ENCODE measurements at regions not wholly inside any gene's neighbourhood (a gene's known extent, or its start where the extent isn't known, plus 50 kb on each side); places are given as distances from the start of the nearest gene placed in this dataset.
A peak's percentile ranks its signal among the peaks of the same experiment; 100 is the strongest.

DNA sequence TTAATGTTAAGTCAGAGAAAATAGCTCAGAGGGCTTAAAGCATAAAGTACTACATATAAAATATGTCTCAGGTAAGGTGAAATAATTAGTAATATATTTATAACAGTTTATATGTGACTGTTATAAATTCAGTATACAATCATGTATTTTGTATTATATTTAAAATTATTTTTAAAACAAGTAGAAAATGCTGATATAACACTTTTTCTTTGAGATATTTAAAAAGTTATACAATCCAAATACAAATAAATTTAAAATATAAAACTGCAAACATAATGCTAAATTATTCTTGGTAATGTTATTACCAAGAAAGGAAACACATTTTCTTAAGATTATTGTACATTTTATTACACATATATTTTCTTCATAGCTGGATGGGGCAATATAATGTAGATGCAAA lies 539.9 kb upstream of the CDH9 start:
- ATAC-seq (ENCODE audit: low read depth): no peak
- H3K9me3 ChIP-seq (ENCODE audit: severe bottlenecking): no peaks in the 10 kb centered on the region

GRCh38 chr5:27571681-27572080 lies 533.3 kb upstream of the CDH9 start:
- peaks cover 16% of the 10 kb centered on the region for H3K4me1 ChIP-seq (ENCODE audit: insufficient read depth, poor library complexity, severe bottlenecking)
- no peak for TF ChIP-seq CTCF (IDR thresholded peaks at IDR 0.05; ENCODE audit: poor library complexity, severe bottlenecking)
- H3K4me3 ChIP-seq (ENCODE audit: severe bottlenecking): no peak overlapping the region
- no peaks in the 10 kb centered on the region for H3K36me3 ChIP-seq (ENCODE audit: low read depth)
- no peak for ATAC-seq (ENCODE audit: low read depth)
- no peaks in the 10 kb centered on the region for H3K9me3 ChIP-seq (ENCODE audit: severe bottlenecking)
- H3K27me3 ChIP-seq (ENCODE audit: insufficient read depth, poor library complexity, severe bottlenecking): no peaks in the 10 kb centered on the region
- H3K27ac ChIP-seq (ENCODE audit: poor library complexity, severe bottlenecking): no peak overlapping the region
- no peak for DNase-seq (ENCODE audit: low spot score)

More for the DNA sequence above, 539.9 kb upstream of the CDH9 start:
- TF ChIP-seq CTCF (IDR thresholded peaks at IDR 0.05; ENCODE audit: poor library complexity, severe bottlenecking): no peak
- H3K27ac ChIP-seq (ENCODE audit: poor library complexity, severe bottlenecking): no peak overlapping the region
- peaks cover 7% of the 10 kb centered on the region for H3K4me1 ChIP-seq (ENCODE audit: insufficient read depth, poor library complexity, severe bottlenecking)
- no peaks in the 10 kb centered on the region for H3K27me3 ChIP-seq (ENCODE audit: insufficient read depth, poor library complexity, severe bottlenecking)
- no peak overlapping the region for H3K4me3 ChIP-seq (ENCODE audit: severe bottlenecking)
- no peaks in the 10 kb centered on the region for H3K36me3 ChIP-seq (ENCODE audit: low read depth)
- no peak for DNase-seq (ENCODE audit: low spot score)

DNA sequence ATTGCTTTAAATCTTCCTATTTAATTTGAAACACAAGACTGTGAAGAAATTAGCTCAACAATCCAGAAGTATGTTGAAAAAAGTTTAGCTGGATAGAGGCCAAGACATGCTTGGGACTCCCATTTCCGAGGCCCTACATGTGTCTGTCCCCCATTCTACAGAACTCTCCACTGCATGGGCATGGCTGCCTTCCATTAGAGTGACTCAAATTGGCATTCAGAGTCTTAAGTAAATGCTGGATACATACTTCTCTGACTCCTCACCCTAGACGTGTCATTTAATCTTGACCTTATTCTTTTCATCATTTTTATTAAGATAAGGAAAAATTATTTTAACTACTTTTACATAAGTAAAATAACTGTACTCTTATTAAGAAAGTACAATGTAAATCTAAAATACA lies 530.4 kb upstream of the CDH9 start:
- Histone ChIP-seq H3K27me3 (ENCODE audit: insufficient read depth, poor library complexity, severe bottlenecking) (no peaks in the 10 kb centered on the region), H3K27ac (ENCODE audit: poor library complexity, severe bottlenecking) (no peak overlapping the region), H3K4me3 (ENCODE audit: severe bottlenecking) (no peak overlapping the region), H3K36me3 (ENCODE audit: low read depth) (no peaks in the 10 kb centered on the region), H3K4me1 (ENCODE audit: insufficient read depth, poor library complexity, severe bottlenecking) (peaks cover 15% of the 10 kb centered on the region), H3K9me3 (ENCODE audit: severe bottlenecking) (no peaks in the 10 kb centered on the region)
- DNase-seq (ENCODE audit: low spot score) (no peak), ATAC-seq (ENCODE audit: low read depth) (peak; percentile 81)
- no peak for TF ChIP-seq CTCF (IDR thresholded peaks at IDR 0.05; ENCODE audit: poor library complexity, severe bottlenecking)

GRCh38 chr5:27561408-27561807 lies 523.0 kb upstream of the CDH9 start:
- DNase-seq (ENCODE audit: low spot score) (no peak), ATAC-seq (ENCODE audit: low read depth) (no peak)
- Histone ChIP-seq H3K4me1 (ENCODE audit: insufficient read depth, poor library complexity, severe bottlenecking) (no peaks in the 10 kb centered on the region), H3K27ac (ENCODE audit: poor library complexity, severe bottlenecking) (no peak overlapping the region), H3K4me3 (ENCODE audit: severe bottlenecking) (no peak overlapping the region), H3K27me3 (ENCODE audit: insufficient read depth, poor library complexity, severe bottlenecking) (no peaks in the 10 kb centered on the region), H3K9me3 (ENCODE audit: severe bottlenecking) (no peaks in the 10 kb centered on the region), H3K36me3 (ENCODE audit: low read depth) (no peaks in the 10 kb centered on the region)
- no peak for TF ChIP-seq CTCF (IDR thresholded peaks at IDR 0.05; ENCODE audit: poor library complexity, severe bottlenecking)

GRCh38 chr5:27548484-27548883 lies 510.1 kb upstream of the CDH9 start:
- Histone ChIP-seq H3K4me1 (ENCODE audit: insufficient read depth, poor library complexity, severe bottlenecking) (no peaks in the 10 kb centered on the region), H3K27me3 (ENCODE audit: insufficient read depth, poor library complexity, severe bottlenecking) (no peaks in the 10 kb centered on the region), H3K4me3 (ENCODE audit: severe bottlenecking) (no peak overlapping the region), H3K27ac (ENCODE audit: poor library complexity, severe bottlenecking) (no peak overlapping the region), H3K9me3 (ENCODE audit: severe bottlenecking) (no peaks in the 10 kb centered on the region), H3K36me3 (ENCODE audit: low read depth) (no peaks in the 10 kb centered on the region)
- DNase-seq (ENCODE audit: low spot score) (no peak), ATAC-seq (ENCODE audit: low read depth) (no peak)
- no peak for TF ChIP-seq CTCF (IDR thresholded peaks at IDR 0.05; ENCODE audit: poor library complexity, severe bottlenecking)
